Astrocyte (in vitro differentiated cells and primary cell): ENCODE measurements at regions not wholly inside any gene's neighbourhood (a gene's known extent, or its start where the extent isn't known, plus 50 kb on each side); places are given as distances from the start of the nearest gene placed in this dataset.
A peak's percentile ranks its signal among the peaks of the same experiment; 100 is the strongest.

Experiments
- DNase-seq: peaks from one replicate; pipeline ENCODE4 v3.0.0-alpha.2; 2010; ENCODE audit warnings: low read depth
- FAIRE-seq: peaks from 2 replicates; lab custom pipeline; 2011; peaks lifted over from hg19 to GRCh38; lab: Jason Lieb, UNC
- H2AFZ ChIP-seq: 2 replicates; pipeline ENCODE4 v1.6.0; 2012; ENCODE audit warnings: low read depth, low read length, inconsistent platforms
- H3K27ac ChIP-seq: 2 replicates; pipeline ENCODE4 v1.5.1; 2011; ENCODE audit warnings: low read depth, low read length, inconsistent platforms
- H3K27me3 ChIP-seq: 2 replicates; pipeline ENCODE4 v1.6.0; 2011; ENCODE audit warnings: low read length, inconsistent platforms; ENCODE audit not compliant: insufficient read depth
- H3K36me3 ChIP-seq: 2 replicates; pipeline ENCODE4 v1.5.1; 2011; ENCODE audit warnings: low read length, inconsistent platforms; ENCODE audit not compliant: insufficient read depth
- H3K4me1 ChIP-seq: 2 replicates; pipeline ENCODE4 v1.5.1; 2011; ENCODE audit warnings: low read length, inconsistent platforms; ENCODE audit not compliant: insufficient read depth
- H3K4me2 ChIP-seq: 2 replicates; pipeline ENCODE4 v1.6.0; 2012; ENCODE audit warnings: low read length, inconsistent platforms
- H3K4me3 ChIP-seq: 2 replicates; pipeline ENCODE4 v1.5.1; 2011; ENCODE audit warnings: low read depth, mild to moderate bottlenecking, low read length, inconsistent platforms; ENCODE audit not compliant: insufficient read depth
- H3K79me2 ChIP-seq: 2 replicates; pipeline ENCODE4 v1.6.0; 2012; ENCODE audit warnings: mild to moderate bottlenecking, low read length, inconsistent platforms; ENCODE audit not compliant: insufficient read depth
- H3K9ac ChIP-seq: 2 replicates; pipeline ENCODE4 v1.6.0; 2012; ENCODE audit warnings: mild to moderate bottlenecking, low read length, inconsistent platforms
- H3K9me3 ChIP-seq: 2 replicates; pipeline ENCODE4 v1.5.1; 2012; ENCODE audit warnings: low read depth, mild to moderate bottlenecking, low read length, inconsistent platforms; ENCODE audit not compliant: insufficient read depth
- H4K20me1 ChIP-seq: 2 replicates; pipeline ENCODE4 v1.6.0; 2012; ENCODE audit warnings: low read length, inconsistent platforms; ENCODE audit not compliant: insufficient read depth
- H3K27ac Mint-ChIP-seq: one replicate; pipeline ENCODE4 v1.8.0; 2021; ENCODE audit warnings: mild to moderate bottlenecking, mixed read lengths; ENCODE audit not compliant: unreplicated experiment
- H3K27me3 Mint-ChIP-seq: one replicate; pipeline ENCODE4 v1.8.0; 2021; ENCODE audit warnings: low read depth, mixed read lengths; ENCODE audit not compliant: unreplicated experiment
- H3K36me3 Mint-ChIP-seq: one replicate; pipeline ENCODE4 v1.8.0; 2021; ENCODE audit warnings: low read depth, mixed read lengths; ENCODE audit not compliant: unreplicated experiment
- H3K4me1 Mint-ChIP-seq: one replicate; pipeline ENCODE4 v1.8.0; 2021; ENCODE audit warnings: low read depth, mixed read lengths; ENCODE audit not compliant: unreplicated experiment
- H3K4me3 Mint-ChIP-seq: one replicate; pipeline ENCODE4 v1.8.0; 2021; ENCODE audit warnings: mild to moderate bottlenecking, moderate library complexity, mixed read lengths; ENCODE audit not compliant: unreplicated experiment
- H3K9me3 Mint-ChIP-seq: one replicate; pipeline ENCODE4 v1.8.0; 2021; ENCODE audit warnings: mild to moderate bottlenecking, mixed read lengths; ENCODE audit not compliant: unreplicated experiment
- CTCF ChIP-seq: IDR thresholded peaks from 2 replicates; pipeline ENCODE4 v1.5.1; 2011; ENCODE audit warnings: low read depth, mild to moderate bottlenecking, inconsistent platforms, low read length, moderate library complexity; ENCODE audit not compliant: insufficient read depth
- EZH2 ChIP-seq: IDR thresholded peaks from 2 replicates; pipeline ENCODE4 v1.6.1; 2012; ENCODE audit warnings: mild to moderate bottlenecking, low read length, inconsistent platforms; ENCODE audit not compliant: insufficient read depth

GRCh38 chr3:191100516-191100915 is 98.5 kb upstream of the OSTN start:
- no peak for FAIRE-seq
- no peak for TF ChIP-seq EZH2
- TF ChIP-seq CTCF, result no peak
- Histone ChIP-seq H3K4me1 (no peaks in the 10 kb centered on the region), H3K27ac (no peak overlapping the region), H3K79me2 (no peaks in the 10 kb centered on the region), H2AFZ (no peak overlapping the region), H3K9me3 (no peaks in the 10 kb centered on the region), H3K27me3 (no peaks in the 10 kb centered on the region), H3K36me3 (no peaks in the 10 kb centered on the region), H3K4me3 (no peak overlapping the region), H4K20me1 (no peaks in the 10 kb centered on the region), H3K9ac (no peak overlapping the region), H3K4me2 (no peak overlapping the region)
- Mint-ChIP-seq H3K27ac (no peak overlapping the region), H3K36me3 (no peaks in the 10 kb centered on the region), H3K9me3 (no peaks in the 10 kb centered on the region), H3K27me3 (no peaks in the 10 kb centered on the region), H3K4me3 (no peak overlapping the region), H3K4me1 (peaks cover 2% of the 10 kb centered on the region)
- no peak for DNase-seq

- Histone ChIP-seq H3K9ac (no peak overlapping the region), H3K36me3 (no peaks in the 10 kb centered on the region), H3K27me3 (no peaks in the 10 kb centered on the region), H4K20me1 (no peaks in the 10 kb centered on the region), H3K4me3 (no peak overlapping the region), H3K4me1 (peaks cover 3% of the 10 kb centered on the region), H3K27ac (no peak overlapping the region), H3K9me3 (no peaks in the 10 kb centered on the region), H2AFZ (no peak overlapping the region), H3K4me2 (no peak overlapping the region), H3K79me2 (no peaks in the 10 kb centered on the region)
- Mint-ChIP-seq H3K9me3 (no peaks in the 10 kb centered on the region), H3K36me3 (no peaks in the 10 kb centered on the region), H3K4me3 (no peak overlapping the region), H3K27me3 (no peaks in the 10 kb centered on the region), H3K27ac (no peak overlapping the region), H3K4me1 (no peaks in the 10 kb centered on the region)
- peak; percentile 63 for DNase-seq
- TF ChIP-seq CTCF, result no peak
- no peak for TF ChIP-seq EZH2
- FAIRE-seq, result no peak
These were observed 104.8 kb upstream of the OSTN start for GRCh38 chr3:191094057-191094845.

- Mint-ChIP-seq H3K27me3 (no peaks in the 10 kb centered on the region), H3K9me3 (peaks cover 2% of the 10 kb centered on the region), H3K36me3 (no peaks in the 10 kb centered on the region), H3K4me1 (no peaks in the 10 kb centered on the region), H3K27ac (no peak overlapping the region), H3K4me3 (no peak overlapping the region)
- H3K79me2 ChIP-seq, result no peaks in the 10 kb centered on the region
- H3K4me3 ChIP-seq, result no peak overlapping the region
- H3K4me2 ChIP-seq, result no peak overlapping the region
- DNase-seq, result peak; percentile 7
- no peaks in the 10 kb centered on the region for H3K36me3 ChIP-seq
- FAIRE-seq, result no peak
- no peaks in the 10 kb centered on the region for H3K9me3 ChIP-seq
- no peak for TF ChIP-seq EZH2
- no peak for TF ChIP-seq CTCF
- H4K20me1 ChIP-seq, result no peaks in the 10 kb centered on the region
- H2AFZ ChIP-seq, result no peak overlapping the region
- H3K27me3 ChIP-seq, result no peaks in the 10 kb centered on the region
- no peak overlapping the region for H3K27ac ChIP-seq
- no peaks in the 10 kb centered on the region for H3K4me1 ChIP-seq
- H3K9ac ChIP-seq, result no peak overlapping the region
These were observed 111.7 kb upstream of the OSTN start for GRCh38 chr3:191087391-191087790.
